ENCODE measurements at regions not wholly inside any gene's neighbourhood (a gene's known extent, or its start where the extent isn't known, plus 50 kb on each side); places are given as distances from the start of the nearest gene placed in this dataset.

- no peak overlapping the region for H2AFZ ChIP-seq (ENCODE audit: low read depth, low read length)
- H3K36me3 ChIP-seq (ENCODE audit: insufficient read depth, low read length) = no peaks in the 10 kb centered on the region
- ATAC-seq (ENCODE audit: insufficient read depth, low read depth) (no peak), DNase-seq (no peak)
- H3K79me2 ChIP-seq (ENCODE audit: insufficient read depth, low read length) = no peaks in the 10 kb centered on the region
- H3K4me3 ChIP-seq (ENCODE audit: low read depth in 1 of 2, low read length in 2 of 2) = no peak overlapping the region
- H3K27ac ChIP-seq (ENCODE audit: low read length) = no peak overlapping the region
- no peaks in the 10 kb centered on the region for H3K4me1 ChIP-seq (ENCODE audit: insufficient read depth, low read length)
- H3K9me3 ChIP-seq (ENCODE audit: insufficient read depth, low read length, severe bottlenecking) = no peaks in the 10 kb centered on the region
- no peaks in the 10 kb centered on the region for H4K20me1 ChIP-seq (ENCODE audit: insufficient read depth, low read length)
- TF ChIP-seq EZH2 (IDR thresholded peaks at IDR 0.05; ENCODE audit: borderline replicate concordance, low read depth, low read length, severe bottlenecking) (no peak), CTCF (IDR thresholded peaks at IDR 0.05; ENCODE audit: borderline replicate concordance, extremely low read depth, low read length, poor library complexity, severe bottlenecking) (no peak)
- no peak overlapping the region for H3K4me2 ChIP-seq (ENCODE audit: insufficient read depth, low read length)
- no peak overlapping the region for H3K9ac ChIP-seq (ENCODE audit: low read depth, low read length)
- no peaks in the 10 kb centered on the region for H3K27me3 ChIP-seq (ENCODE audit: insufficient read depth, low read length, poor library complexity)
Observed at GRCh38 chr1:208874915-208875314, 630.7 kb upstream of the PLXNA2 start.

GRCh38 chr1:208879022-208879421, 634.8 kb upstream of the PLXNA2 start:
- no peak for ATAC-seq (ENCODE audit: insufficient read depth, low read depth)
- DNase-seq = no peak
- H3K79me2 ChIP-seq (ENCODE audit: insufficient read depth, low read length) = no peaks in the 10 kb centered on the region
- H3K4me1 ChIP-seq (ENCODE audit: insufficient read depth, low read length) = no peaks in the 10 kb centered on the region
- no peak overlapping the region for H3K9ac ChIP-seq (ENCODE audit: low read depth, low read length)
- H4K20me1 ChIP-seq (ENCODE audit: insufficient read depth, low read length) = no peaks in the 10 kb centered on the region
- H3K27ac ChIP-seq (ENCODE audit: low read length) = no peak overlapping the region
- no peak overlapping the region for H3K4me3 ChIP-seq (ENCODE audit: low read depth in 1 of 2, low read length in 2 of 2)
- no peak overlapping the region for H3K4me2 ChIP-seq (ENCODE audit: insufficient read depth, low read length)
- no peak overlapping the region for H2AFZ ChIP-seq (ENCODE audit: low read depth, low read length)
- no peaks in the 10 kb centered on the region for H3K9me3 ChIP-seq (ENCODE audit: insufficient read depth, low read length, severe bottlenecking)
- TF ChIP-seq EZH2 (IDR thresholded peaks at IDR 0.05; ENCODE audit: borderline replicate concordance, low read depth, low read length, severe bottlenecking) (no peak), CTCF (IDR thresholded peaks at IDR 0.05; ENCODE audit: borderline replicate concordance, extremely low read depth, low read length, poor library complexity, severe bottlenecking) (no peak)
- peaks cover 4% of the 10 kb centered on the region for H3K27me3 ChIP-seq (ENCODE audit: insufficient read depth, low read length, poor library complexity)
- no peaks in the 10 kb centered on the region for H3K36me3 ChIP-seq (ENCODE audit: insufficient read depth, low read length)

- H3K27ac ChIP-seq (ENCODE audit: low read length) = no peak overlapping the region
- peaks cover 4% of the 10 kb centered on the region for H3K27me3 ChIP-seq (ENCODE audit: insufficient read depth, low read length, poor library complexity)
- H3K9ac ChIP-seq (ENCODE audit: low read depth, low read length) = no peak overlapping the region
- no peaks in the 10 kb centered on the region for H3K79me2 ChIP-seq (ENCODE audit: insufficient read depth, low read length)
- no peak for DNase-seq
- no peaks in the 10 kb centered on the region for H3K9me3 ChIP-seq (ENCODE audit: insufficient read depth, low read length, severe bottlenecking)
- no peak for ATAC-seq (ENCODE audit: insufficient read depth, low read depth)
- no peak overlapping the region for H2AFZ ChIP-seq (ENCODE audit: low read depth, low read length)
- H3K36me3 ChIP-seq (ENCODE audit: insufficient read depth, low read length) = no peaks in the 10 kb centered on the region
- H3K4me3 ChIP-seq (ENCODE audit: low read depth in 1 of 2, low read length in 2 of 2) = no peak overlapping the region
- H4K20me1 ChIP-seq (ENCODE audit: insufficient read depth, low read length) = no peaks in the 10 kb centered on the region
- no peak overlapping the region for H3K4me2 ChIP-seq (ENCODE audit: insufficient read depth, low read length)
- H3K4me1 ChIP-seq (ENCODE audit: insufficient read depth, low read length) = no peaks in the 10 kb centered on the region
- no peak for TF ChIP-seq CTCF (IDR thresholded peaks at IDR 0.05; ENCODE audit: borderline replicate concordance, extremely low read depth, low read length, poor library complexity, severe bottlenecking)
- TF ChIP-seq EZH2 (IDR thresholded peaks at IDR 0.05; ENCODE audit: borderline replicate concordance, low read depth, low read length, severe bottlenecking) = no peak
Observed at GRCh38 chr1:208880433-208881100, 636.4 kb upstream of the PLXNA2 start.

Data from DND-41 (cell line).